G401.6 (cell line): ENCODE measurements at regions not wholly inside any gene's neighbourhood (a gene's known extent, or its start where the extent isn't known, plus 50 kb on each side); places are given as distances from the start of the nearest gene placed in this dataset.

Source experiments
- FAIRE-seq: peaks from 2 replicates; lab custom pipeline; 2012; peaks lifted over from hg19 to GRCh38; lab: Jason Lieb, UNC

DNA sequence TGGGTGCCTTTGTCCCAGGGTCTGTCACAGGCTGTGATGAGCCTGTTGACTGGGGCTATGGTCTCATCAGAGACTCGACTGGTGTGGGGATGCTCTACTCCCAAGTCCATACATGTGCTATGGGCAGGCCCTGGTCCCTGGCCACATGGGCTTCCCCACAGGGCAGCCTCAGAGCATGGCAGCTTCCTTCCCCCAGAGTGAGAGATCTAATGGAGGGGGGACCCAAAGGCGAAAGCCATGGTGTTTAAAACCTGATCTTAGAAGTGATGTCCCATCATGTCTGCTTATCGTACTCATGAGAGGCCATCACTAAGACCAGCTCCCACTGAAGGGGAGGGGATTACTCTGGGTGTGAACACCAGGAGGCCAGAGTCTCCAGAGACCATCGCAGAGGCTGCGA, 279.0 kb upstream of the RTL1 start:
- no peak for FAIRE-seq

DNA sequence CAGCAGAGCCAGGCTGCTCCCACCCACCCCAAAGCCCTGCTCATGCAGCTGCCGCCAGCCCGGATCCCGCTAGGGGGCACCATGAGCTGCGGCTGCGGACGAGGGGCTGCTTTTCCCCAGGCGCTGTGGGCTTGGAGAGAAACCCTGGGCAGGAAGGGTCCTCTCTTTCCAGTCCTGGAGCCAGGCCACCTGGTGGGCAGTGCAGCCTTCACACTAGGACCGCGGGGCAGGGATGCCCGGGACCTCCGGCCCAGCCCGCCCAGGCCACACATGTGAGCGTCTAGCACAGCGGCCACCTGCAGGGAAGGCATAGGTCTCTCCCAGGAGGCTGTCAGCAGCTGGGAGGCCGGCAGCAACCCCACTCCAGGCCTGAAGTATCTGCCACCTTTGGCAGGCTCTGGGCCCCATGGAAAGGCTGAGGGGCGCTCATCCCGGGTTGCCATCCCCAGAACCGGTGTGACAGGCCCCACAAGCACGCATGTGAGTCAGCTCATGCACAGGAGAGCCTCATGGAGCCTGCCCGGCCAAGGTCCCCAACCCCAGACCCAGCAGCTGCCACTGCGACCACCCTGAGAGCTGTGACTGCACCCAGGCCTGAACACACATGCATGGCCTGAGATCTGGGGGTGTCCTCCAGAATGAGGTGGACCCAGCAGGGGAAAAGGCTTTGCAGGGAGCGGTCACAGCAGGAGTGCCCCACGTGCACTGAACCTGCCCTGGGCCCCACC, 280.0 kb upstream of the RTL1 start:
- FAIRE-seq, result no peak

DNA sequence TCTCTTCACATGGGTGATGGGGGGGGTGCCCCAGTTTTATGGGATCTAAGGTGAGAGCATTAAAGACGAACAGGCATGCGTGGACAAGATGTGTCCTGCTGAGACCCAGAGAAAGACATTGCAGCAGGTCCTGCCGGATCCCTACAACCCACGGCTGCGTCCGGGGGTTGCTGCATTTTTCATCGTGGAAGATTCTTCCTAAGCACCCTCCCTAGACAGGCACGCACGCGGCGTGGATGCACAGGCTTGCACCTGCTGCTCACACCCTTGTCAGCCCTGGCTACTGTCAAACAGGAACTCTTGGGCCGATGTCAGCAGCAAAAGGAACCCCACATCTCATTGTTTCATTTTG, 280.6 kb upstream of the RTL1 start:
- no peak for FAIRE-seq

DNA sequence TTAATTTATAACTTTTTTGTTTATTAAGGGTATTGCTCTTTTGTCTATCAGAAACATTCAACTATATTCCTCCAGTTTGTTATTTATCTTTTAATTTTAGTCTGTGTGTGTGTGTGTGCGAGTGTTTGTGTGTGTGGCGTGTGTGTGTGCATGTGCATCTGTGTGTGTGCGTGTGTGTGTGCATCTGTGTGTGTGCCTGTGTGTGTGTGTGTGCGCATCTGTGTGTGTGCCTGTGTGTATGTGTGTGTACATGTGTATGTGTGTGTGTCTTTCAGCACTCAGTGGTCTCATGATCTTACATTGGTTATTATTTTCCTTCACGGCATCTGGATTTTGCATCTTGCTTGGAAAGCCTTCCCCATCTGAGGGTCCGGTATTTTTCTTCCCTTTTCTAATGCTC, 281.1 kb upstream of the RTL1 start:
- no peak for FAIRE-seq

DNA sequence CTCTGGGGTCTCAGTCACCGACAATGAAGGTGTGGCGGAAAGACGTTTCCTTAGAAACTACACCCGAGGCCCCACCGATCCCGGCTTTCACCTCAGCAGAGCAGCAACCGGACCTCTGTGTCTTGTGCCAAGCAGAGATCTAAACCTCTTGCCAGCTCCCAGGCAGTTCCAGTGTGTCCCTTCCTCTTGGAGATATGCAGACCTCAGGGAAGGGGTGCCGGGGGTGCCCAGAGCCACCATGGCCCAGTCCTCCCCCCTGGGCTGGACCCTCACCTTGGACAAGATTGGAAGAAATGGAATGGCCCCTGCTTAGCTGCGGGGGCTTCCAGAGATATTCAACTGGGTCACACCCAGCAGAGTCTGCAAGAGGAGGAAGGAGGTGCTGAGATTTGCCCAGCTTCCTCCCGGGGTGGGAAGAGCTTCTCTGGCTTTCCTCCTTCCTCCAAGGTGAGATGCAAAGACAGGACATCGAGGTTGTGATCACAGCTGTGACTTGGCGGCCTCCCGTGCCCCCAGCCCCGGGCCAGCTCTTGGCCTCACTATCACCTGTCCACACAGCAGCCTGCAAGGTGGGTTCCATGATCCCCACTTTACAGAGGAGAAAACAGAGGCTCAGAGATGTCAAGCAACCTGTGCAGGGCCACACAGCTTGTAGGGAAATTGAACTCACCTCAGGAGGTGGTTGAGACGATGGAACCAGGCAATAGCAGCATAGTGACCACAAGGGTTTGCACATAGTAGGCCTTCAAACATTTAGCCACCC, 281.7 kb upstream of the RTL1 start:
- no peak for FAIRE-seq

DNA sequence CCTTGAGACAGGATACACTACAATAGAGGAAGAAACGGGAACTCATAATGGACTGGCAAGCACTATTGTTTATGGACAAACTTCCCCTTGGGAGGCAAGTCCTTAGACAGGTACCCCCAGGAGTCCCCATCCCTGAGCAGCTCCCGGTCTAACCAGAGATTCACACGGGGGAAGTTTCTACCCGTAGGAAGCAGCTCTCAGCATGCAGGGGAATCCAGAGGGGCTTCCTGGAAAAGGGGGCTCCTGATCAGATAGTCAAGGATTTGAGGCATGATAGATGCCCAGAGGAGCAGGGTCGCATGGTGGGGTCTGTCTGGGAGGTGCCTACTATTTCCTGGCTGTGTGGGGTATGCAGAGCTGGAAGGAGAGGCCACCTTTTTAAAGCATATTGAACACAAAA, 282.4 kb upstream of the RTL1 start:
- no peak for FAIRE-seq

DNA sequence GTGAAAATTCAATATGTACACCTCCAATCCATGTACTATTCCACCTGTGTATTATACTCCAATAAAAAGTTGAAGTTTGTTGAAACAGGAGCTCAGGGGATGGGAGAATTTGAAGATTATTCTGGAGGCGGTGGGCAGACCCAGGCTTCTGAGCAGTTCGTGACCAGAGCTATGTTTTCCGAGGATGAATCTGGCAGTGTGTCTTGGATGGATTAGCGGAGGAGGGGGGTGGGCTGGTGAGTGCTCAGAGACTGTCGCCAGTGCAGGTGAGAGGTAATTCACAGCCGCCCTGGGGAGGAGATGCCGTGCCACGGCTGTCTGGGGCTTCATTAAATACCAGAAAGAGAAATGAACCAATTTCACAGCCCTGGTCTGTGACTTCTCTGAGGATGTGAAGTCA, 283.0 kb upstream of the RTL1 start:
- no peak for FAIRE-seq

DNA sequence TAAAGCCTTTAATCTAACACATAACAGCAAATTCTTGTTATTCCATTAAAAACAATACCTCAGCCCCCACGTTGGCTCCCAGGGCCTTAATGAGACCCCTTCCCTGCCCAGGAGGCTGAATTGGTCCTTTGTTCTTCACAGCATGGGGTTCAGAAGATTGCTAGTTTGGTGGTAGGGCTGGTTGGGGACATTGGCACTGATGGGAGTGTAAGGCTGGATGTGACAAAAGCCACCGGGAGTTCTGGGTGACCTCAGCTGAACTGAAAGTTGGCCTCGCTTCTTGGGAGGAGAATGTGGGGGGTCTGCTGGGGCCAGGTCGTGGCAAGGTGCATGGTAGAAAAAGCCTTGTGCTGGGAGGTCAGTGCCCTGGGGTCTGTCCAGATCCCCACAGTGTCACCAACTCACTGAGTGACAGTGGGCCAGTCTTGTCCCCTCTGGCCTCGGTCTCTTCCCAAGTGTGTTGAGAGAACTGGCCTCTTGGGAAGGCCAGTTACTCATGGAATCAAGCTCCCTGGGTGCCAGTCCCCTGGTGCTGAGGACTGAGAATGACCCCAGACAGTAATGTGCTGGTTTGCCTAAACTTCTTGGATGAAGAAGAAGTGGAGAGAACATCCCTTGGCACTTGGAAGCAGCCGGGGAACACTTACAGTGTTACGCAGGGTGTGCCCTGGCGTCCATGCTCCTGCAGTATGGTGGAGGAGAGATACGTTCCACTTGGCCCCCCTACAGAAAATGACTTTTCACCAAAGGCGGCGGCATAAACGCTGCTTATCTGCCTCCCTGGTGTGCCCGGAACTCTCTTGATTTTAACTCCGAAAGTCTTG, 283.7 kb upstream of the RTL1 start:
- FAIRE-seq, result no peak

DNA sequence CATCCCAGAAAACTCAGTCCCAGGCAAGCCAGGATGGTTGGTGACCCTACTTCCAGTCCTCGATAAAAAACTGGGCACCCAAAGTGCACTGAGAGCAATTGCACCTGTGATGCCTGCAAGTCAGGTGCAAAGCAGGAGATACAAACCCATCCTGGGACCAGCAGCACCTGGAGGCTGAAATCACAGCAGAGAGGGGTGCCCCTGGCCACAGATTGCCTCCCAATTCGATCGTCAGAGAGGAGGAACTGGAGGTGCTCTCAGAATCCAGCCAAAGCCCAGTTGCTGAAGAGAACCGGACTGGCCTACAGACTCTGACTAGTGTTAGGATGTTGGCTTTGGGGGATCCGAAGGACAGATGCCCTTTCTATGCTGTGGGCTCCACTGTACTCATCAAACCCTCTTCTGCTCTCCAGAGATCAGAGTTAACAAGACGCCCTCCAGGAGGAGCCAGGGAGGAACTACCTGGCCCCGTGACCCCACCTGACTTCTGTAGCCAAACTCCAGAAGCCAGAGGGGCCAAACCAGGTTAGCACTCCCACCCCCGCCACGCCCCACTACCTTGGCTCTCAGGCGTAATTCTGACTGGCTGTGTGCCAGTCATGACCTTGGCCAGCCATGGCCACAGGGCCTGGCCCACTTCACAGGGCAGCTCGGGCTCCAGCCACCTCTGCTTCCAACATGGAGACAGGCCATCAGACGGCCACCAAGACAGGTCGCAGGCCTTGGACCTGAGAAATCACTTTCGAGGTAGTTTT, 284.5 kb upstream of the RTL1 start:
- FAIRE-seq, result no peak

DNA sequence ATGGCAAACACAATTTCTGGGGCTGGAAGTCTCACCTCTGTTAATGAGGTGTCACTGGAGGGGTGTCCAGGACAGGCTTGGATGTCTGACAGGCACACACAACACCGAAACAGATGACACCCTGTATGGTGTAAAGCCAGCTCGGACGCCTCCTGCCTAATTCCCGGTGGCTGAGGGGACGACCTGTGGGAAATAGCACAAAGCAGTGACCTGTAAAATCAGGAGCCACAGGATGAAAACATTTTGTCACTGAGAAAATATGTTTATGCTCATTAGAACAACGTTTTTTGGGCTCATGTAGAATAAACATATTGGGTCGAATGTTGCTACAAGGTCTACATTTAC, 285.0 kb upstream of the RTL1 start:
- no peak for FAIRE-seq

DNA sequence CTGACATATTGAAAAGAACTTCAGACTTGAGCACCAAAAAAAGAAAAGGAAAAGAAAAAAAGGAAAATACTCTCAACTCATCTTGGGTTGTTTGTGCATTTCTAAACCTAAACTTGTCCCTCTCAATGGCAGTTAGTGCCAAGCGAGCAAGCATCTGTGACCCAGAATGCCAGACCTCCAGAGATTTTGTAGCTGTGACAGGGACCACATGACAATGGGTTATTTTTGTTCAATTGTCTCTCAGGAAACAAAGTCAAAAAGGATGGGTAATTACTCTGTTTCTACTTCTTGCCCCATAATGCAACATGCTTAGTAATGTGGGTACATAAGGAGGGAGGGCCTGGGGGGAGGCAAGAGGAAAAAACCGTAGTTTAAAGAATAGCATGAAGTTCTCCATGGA, 285.7 kb upstream of the RTL1 start:
- FAIRE-seq, result no peak

DNA sequence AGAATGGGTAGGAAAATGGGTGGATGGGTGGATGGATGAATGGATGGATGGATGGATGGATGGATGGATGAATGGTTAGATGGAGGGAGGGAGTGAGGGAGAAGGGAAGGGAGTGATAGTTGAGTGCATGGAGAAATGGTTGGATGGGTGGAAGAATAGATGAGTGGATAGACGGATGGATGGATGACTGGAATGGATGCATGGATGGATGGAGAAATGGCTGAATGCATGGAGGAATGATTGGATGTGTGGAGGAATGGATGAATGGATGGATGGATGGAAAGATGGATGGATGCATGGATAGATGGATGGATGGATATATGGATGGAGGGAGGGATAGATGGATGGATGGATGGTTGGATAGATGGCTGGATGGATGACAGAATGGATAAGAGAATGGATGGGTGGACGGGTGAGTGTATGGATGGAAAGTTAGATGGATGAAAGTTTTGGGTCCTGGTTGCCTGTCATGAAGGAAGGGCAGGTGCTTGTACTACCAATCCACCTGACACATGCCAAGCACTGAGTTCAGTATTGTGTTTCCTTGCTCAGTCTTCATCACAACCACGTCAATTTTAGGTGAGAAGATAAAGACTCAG, 286.5 kb upstream of the RTL1 start:
- no peak for FAIRE-seq

DNA sequence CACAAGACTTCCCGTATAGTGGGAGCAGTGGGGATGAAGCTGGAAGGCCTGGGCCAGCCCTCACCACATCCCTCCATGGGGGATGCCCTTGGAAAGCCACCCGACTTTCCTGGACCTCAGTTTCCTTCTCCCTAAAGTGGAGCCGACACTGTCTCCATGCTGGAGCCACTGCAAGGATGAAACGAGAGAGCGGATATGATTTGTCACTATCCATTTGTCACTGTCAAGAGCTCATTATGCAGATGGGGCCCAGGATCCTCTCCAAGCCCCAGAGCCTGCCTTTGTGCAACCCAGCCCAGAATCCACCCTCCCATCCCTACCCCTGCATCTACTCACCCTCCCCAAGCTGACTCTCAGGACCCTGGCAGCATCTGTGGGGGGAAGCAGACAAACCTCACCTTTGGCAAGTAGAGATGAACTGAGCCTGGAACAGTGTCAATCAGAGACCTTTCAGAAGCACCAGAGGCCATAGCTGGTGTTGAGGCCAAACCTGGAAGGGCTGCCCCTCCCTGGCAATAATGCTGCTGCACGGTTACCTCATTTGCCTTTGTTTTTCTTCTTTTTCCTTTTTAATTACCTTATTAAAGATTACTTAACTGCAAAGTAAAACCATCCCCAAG, 287.7 kb upstream of the RTL1 start:
- no peak for FAIRE-seq

DNA sequence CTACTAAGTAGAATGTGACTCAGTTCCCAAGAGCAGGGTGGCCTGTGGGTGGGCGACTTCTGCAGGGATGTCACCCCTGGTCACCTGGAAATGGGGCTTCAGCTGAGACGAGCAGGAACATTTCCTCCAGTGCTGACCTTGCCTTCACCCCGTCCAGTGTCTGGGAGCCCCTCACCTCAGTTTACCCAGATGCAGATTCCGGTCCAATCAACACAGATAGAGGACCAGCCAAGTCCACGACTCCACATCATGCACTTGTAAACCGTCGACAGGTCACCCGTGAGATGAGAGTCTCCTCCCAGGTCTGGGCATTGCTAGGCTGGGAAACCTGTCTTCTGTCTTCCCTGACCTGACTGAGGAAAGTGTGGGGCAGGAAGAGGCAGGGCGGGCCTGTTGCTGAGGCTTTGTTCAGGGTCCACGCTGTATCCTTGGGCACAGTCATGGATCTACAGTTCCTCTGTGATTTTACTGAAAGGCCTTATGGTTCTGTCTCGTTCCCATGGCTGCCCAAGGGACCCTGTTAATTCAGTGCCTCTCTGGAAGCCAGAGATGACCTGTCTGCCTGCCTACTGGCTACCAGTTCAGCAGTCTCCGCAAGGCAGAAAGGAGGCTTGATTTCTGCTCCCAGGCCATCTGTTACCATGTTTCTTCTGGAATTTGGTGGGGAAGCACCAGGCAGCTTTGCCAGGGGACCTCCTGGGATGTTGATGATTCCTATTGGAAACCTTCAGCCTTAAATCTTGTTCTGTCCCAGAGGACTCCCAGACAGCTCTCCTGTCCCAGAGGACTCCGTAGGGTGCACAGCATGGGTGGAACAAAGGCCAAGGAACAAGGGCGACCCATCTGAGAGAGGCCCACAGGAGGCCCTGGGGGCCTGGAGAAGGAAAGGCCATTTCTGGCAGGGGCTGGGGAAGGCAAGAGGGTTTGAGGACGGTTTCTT, 288.5 kb upstream of the RTL1 start:
- no peak for FAIRE-seq

DNA sequence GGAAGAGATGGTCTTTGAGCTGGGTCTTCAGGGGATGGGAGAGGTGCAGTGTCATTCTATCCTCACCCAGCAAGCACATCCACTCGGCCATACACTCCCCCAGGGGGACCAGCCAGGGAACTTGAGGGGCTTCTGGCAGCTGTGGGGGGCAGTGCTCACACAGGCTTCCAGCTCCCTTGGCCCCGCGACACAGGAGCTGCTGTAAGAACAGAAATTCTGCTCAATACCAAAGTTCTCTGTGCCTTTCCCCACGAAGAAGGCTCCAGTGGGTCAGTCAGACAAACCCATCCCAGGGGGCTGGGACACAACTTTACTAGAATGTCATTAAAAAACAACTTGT, 289.1 kb upstream of the RTL1 start:
- FAIRE-seq, result no peak

DNA sequence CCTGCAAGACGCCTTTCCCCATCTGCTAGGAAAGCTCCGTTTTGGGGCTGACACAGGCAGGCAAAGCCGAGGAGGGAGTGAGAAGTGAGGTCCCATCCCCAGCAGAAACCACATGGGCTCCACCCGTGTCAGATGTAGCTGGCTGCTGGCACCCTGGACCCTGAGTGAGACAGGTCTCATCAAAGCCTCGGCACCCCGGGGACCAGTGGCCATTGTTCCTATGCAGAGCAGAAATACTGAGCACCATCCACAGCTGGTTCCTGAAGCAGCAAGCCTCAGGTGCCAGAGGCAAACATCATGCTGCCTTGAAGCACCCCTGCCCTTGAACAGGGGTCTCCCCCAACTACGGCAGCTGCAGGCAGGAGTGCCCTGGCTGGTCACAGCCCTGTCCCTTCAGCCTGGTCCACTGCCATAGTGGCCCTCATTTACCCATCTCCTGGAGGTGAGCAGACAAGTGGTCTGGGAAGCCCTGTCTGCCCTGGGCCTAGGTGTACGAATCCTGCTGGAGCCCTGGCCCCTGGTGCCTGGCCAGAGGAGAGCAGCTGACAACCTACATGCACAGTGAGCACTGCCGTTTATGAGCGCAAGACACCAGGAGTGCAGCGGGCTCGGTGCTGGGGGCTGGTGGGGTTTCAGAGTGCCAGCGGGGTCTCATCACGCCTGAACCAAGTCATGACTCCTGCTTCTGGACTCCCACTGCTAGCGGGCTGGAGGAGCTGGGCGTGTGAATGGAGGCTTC, 289.8 kb upstream of the RTL1 start:
- no peak for FAIRE-seq

DNA sequence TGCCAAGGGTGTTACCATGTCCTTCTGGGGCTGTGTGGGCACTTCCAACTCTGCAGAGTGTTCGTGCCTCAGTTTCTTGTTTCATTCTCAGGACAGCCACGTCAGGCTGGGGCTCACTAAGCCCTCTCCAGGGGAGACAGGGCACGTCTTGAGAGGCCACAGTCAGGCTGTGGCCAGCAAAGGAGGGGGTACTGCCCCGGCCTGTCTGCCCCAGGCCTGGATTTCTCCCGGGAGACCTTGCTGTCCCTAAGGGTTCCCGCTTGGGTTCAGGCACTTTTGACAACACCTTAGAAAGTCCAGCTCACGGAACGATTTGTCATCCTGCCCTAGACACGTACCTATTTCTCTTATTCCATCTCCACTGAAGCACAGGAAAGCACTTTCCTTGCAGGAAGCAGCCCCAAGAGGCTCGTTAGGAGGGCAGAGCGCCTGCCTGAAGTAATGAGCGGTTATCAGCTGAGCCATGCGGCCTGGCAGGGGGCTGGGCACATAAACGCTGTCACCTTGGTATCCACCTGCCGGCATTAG, 290.4 kb upstream of the RTL1 start:
- no peak for FAIRE-seq

DNA sequence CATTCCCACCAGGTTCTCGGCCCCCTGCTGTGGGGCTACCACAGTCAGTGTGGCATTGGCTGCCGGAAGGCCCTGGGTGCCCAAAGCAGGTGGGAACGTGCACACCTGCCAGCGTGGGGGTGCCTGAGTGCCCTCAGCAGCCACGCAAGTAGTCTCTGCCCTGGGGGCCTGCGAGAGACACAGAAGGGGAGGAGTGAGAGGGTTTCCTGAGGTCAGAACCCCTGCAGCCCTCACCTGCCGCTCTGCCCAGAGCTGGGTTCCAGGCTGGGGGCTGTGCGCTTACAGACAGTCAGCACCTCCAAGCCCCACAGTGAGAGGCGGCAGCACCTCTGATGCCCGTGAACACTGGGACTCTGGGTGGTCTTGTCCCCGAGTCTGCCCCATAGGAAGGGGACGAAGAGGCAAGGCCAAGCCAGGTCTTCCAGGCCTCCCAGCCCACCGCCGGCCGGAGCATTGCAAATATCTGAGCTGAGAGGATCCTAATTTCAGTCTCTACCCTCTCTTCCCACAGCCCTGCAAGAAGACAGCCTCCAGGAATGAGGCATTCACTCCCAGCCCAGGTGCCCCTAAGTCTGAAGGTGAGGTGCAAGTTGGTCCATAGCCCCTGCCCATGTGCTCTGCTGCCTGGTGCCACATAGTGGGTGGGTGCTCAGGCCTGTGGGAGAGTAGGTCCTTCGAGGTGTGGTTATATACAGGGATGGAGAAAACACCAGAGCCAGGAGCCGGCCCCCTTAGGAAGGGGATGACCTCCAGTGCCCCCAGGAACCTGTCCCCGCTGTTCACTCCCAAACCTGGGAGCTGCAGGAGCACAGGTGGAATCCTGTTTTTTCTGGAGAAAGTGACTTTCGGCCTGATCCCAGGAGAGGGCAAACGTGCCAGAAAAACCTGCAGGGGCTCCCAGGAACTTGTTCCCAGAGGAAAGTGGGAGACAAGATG, 291.1 kb upstream of the RTL1 start:
- FAIRE-seq, result no peak
